GM18505 (cell line): ENCODE measurements at regions not wholly inside any gene's neighbourhood (a gene's known extent, or its start where the extent isn't known, plus 50 kb on each side); places are given as distances from the start of the nearest gene placed in this dataset.
"Not testable (repeated sequence)": the region's sequence is repeated elsewhere in the genome, so short reads cannot be mapped to it uniquely, and the experiment has no call there.

ENCODE experiments used
- ATAC-seq: cut with Tn5 transposase; IDR thresholded peaks from one replicate; pipeline ENCODE4 v1.9.1; 2021; ENCODE audit not compliant: unreplicated experiment
- POLR2A ChIP-seq: IDR thresholded peaks from 4 replicates; pipeline ENCODE4 v1.6.1; 2011; ENCODE audit warnings: borderline replicate concordance; ENCODE audit not compliant: insufficient read depth, insufficient read length; ENCODE audit errors: extremely low read depth

DNA sequence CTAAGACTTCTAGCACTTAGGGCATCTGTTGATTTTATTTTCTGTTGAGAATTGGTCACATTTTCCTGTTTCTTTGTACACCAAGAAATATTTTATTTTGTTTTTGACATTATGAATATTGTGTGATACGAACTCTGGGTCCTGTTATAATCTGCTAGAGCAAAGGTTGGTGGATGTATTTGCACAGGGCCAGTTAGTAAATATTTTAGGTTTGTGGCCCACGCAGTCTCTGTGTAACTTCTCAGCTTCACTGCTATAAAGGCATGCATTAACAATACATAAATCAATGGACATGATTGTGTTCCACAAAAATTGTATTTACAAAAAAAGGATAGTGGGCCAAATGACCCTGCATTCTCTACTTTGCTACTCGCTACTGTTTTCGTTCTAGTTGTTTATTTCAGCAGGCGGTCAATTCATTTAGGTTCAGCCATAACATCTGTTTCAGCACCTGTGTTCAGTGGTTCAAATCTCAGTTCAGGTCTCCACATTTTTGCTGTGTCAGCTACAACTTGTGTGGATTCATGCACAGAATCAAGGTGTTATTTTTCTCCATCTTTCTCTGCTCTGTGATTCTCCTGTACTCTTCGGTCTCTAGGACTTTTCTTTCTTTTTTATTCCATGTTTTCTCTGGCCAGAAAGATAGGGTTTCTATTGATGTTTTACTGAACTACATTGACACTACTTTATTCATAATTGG, 786.2 kb downstream of the ETS1 start:
- no peak for ATAC-seq
- no peak for TF ChIP-seq POLR2A

DNA sequence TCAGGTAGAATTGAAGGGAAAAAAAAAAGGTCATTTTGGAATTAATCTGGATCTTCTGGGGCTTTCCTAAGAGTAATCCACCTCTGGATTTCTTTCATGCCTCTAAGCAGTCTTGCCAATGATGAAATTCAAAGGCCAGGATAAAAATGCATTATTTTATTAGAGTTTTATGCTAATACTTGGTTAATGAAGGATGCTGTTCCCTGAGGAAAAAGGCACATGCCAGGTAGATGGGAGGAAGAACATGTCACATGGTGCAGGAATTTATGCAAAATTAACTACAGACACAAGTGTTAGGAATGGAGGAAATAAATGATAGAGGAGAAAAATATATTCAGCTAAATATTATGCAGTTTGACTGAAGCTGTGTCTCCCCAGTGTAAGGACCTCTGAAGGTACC, 792.0 kb downstream of the ETS1 start:
- TF ChIP-seq POLR2A, result no peak
- no peak for ATAC-seq

DNA sequence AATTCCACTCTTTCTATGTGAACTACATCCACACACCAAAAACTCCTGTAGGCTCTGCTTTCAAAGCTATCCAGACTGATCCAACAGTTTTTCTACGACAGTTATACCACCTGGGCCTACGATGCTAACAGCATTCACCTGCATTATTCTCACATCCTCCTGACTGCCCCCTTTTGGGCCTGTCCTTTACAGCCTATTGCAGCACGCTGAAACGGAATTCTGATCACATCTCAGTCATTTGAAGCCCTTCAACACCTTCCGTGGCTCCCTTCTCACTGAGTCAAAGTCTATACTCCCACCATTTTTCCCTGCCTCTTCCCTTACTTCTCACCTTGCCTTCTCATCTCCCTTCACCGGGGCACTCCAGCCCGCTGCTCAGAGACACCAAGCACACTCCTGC, 791.3 kb upstream of the KIRREL3 start:
- no peak for TF ChIP-seq POLR2A
- ATAC-seq, result no peak

GRCh38 chr11:127790592-127790991, 790.0 kb upstream of the KIRREL3 start:
- ATAC-seq, result no peak

GRCh38 chr11:127789927-127790326, 789.4 kb upstream of the KIRREL3 start:
- ATAC-seq, result no peak
- TF ChIP-seq POLR2A, result no peak

More at GRCh38 chr11:127790592-127790991, 790.0 kb upstream of the KIRREL3 start:
- TF ChIP-seq POLR2A, result no peak

- ATAC-seq, result not testable (repeated sequence)
These were observed 772.4 kb upstream of the KIRREL3 start for GRCh38 chr11:127772938-127773337.

DNA sequence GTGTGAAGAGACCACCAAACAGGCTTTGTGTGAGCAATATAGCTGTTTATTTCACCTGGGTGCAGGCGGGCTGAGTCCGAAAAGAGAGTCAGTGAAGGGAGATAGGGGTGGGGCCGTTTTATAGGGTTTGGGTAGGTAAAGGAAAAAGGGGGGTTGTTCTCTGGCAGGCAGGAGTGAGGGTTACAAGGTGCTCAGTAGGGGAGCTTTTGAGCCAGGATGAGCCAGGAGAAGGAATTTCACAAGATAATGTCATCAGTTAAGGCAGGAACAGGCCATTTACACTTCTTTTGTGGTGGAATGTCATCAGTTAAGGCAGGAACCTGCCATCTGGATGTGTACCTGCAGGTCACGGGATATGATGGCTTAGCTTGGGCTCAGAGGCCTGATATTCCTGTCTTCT, 768.4 kb upstream of the KIRREL3 start:
- ATAC-seq, result not testable (repeated sequence)

DNA sequence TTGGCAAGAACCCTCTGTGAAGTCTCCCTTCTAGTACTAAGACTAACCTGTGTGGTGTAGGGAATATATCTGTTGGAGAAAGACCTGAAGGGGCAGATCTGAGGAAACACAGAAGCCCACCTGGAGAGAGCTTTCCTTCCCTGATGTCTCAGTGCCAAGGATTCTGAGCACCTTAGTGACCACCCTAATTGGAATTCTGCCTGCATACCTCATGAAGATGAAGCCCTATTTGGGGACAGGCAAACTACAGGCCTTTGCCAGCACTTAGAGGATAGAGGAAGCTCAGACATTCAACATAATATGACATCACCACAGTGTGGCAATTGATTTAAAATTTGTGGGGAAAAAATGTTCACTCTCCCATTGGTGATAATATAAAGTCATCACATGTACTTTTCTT, 766.2 kb upstream of the KIRREL3 start:
- TF ChIP-seq POLR2A, result no peak
- no peak for ATAC-seq

DNA sequence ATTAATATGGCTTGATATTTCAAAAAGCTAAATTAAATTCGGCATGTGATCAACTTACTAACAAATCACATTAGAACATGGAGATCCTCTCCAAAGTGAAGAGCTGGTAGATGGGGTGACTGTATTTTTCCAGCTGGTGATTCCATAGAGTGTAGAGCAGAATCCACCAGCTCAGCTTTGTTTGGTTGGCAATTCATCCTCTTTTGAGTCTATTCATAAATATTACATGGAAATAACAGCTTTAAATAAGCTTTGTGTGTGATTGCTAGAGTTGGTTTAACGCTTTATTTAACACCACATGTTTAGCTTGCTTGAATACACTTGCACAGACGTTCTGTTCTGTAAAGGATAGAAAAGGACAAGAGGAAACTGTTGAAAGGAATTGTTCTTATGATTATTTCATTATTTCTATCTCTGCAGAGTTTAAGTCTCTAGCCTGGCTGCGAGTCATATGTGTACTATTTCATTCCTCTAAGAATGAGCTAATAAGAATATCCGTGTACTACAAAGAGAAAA, 738.3 kb upstream of the KIRREL3 start:
- no peak for TF ChIP-seq POLR2A
- no peak for ATAC-seq

- no peak for ATAC-seq
These were observed 736.9 kb upstream of the KIRREL3 start for GRCh38 chr11:127737499-127737898.

GRCh38 chr11:127733552-127733951, 733.0 kb upstream of the KIRREL3 start:
- ATAC-seq, result no peak
- no peak for TF ChIP-seq POLR2A

More at GRCh38 chr11:127737499-127737898, 736.9 kb upstream of the KIRREL3 start:
- no peak for TF ChIP-seq POLR2A

- ATAC-seq, result no peak
- no peak for TF ChIP-seq POLR2A
These were observed 725.8 kb upstream of the KIRREL3 start for GRCh38 chr11:127726367-127726766.

GRCh38 chr11:127723714-127724113, 723.1 kb upstream of the KIRREL3 start:
- TF ChIP-seq POLR2A, result no peak
- no peak for ATAC-seq

DNA sequence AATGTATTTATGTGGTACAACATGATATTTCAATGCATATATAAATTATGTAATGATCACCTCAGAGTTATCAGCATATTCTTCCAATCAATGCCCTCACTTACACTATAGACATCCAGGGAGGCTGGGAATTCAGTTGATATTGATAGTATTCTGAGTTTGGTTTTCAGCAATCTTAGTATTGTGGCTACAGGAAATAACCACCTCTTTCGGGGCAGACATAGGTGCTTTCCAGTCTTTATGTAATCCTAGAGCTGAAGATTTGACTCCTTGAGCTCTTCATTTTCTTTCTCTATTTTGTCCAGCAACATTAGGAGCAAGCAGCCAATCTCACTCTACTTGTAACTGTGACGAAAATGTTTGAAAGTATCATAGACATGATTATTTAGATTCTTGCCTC, 712.7 kb upstream of the KIRREL3 start:
- ATAC-seq, result no peak
- TF ChIP-seq POLR2A, result no peak

DNA sequence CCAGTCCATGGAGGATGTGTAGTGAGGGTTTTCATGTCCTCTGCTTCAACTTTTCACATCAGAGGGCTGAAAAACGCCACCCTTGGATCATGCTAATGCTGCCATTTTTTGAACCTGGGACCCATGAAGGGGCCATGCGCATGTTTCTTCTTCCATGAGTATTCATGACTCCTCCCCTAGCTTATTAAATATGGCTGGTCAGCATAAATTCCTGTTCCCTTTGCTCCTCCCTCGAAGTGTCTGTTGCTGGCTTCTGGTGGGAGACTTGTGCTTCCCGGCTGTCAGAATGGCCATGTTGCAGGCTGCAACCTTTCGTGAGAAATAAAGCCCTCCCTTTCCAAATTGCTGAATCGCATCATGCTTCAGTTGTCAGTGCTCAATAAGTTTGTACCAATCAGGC, 711.2 kb upstream of the KIRREL3 start:
- TF ChIP-seq POLR2A, result no peak
- ATAC-seq, result no peak

DNA sequence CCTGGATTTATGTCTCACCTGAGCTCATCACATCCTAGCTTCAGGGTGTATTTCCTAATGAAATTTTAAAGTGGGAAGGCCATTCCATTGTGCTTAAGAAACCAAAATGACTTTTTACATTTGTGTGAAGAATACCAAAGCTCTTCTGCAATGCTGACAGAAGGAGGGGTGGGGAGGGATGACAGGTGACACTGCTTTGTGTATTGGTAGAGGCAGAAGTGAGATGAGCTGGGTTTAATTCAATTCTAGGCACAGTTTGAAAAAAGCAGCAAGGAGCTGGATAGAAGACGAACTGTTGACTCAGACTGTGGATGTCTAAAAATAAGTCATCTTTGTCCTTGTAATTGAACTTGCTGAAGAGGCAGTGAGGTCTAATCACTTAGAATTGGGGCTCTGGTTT, 710.3 kb upstream of the KIRREL3 start:
- ATAC-seq, result no peak
- TF ChIP-seq POLR2A, result no peak

- no peak for ATAC-seq
- TF ChIP-seq POLR2A, result no peak
These were observed 709.4 kb upstream of the KIRREL3 start for GRCh38 chr11:127709960-127710359.
